GM23338 (cell line): ENCODE measurements at regions not wholly inside any gene's neighbourhood (a gene's known extent, or its start where the extent isn't known, plus 50 kb on each side); places are given as distances from the start of the nearest gene placed in this dataset. TPM values are rescaled to one million over a fixed set of nuclear protein-coding genes. Genes with fewer than 3 reads are reported as not detected.

Experiments used
- small RNA-seq: library from RNA; depleted of rRNA; stranded (forward); fragments of <200 nt; gene quantifications from one replicate; pipeline ENCODE3, GENCODE V24; 2014; ENCODE audit warnings: low replicate concordance

Small RNAs in the stretch of these regions (small RNA-seq; reads per million reads assigned to genes)
- gene AC116337.2, result not detected
